ENCODE measurements at regions not wholly inside any gene's neighbourhood (a gene's known extent, or its start where the extent isn't known, plus 50 kb on each side); places are given as distances from the start of the nearest gene placed in this dataset.
"Not testable (repeated sequence)": the region's sequence is repeated elsewhere in the genome, so short reads cannot be mapped to it uniquely, and the experiment has no call there.

DNA sequence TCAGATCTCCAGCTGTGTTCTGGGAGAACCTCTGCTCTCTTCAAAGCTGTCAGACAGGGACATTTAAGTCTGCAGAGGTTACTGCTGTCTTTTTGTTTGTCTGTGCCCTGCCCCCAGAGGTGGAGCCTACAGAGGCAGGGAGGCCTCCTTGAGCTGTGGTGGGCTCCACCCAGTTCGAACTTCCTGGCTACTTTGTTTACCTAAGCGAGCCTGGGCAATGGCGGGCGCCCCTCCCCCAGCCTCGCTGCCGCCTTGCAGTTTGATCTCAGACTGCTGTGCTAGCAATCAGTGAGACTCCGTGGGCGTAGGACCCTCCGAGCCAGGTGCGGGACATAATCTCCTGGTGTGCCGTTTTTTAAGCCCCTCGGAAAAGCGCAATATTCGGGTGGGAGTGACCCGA is 171.2 kb downstream of the RBMX2 start:
- TF ChIP-seq, protein P1, sequence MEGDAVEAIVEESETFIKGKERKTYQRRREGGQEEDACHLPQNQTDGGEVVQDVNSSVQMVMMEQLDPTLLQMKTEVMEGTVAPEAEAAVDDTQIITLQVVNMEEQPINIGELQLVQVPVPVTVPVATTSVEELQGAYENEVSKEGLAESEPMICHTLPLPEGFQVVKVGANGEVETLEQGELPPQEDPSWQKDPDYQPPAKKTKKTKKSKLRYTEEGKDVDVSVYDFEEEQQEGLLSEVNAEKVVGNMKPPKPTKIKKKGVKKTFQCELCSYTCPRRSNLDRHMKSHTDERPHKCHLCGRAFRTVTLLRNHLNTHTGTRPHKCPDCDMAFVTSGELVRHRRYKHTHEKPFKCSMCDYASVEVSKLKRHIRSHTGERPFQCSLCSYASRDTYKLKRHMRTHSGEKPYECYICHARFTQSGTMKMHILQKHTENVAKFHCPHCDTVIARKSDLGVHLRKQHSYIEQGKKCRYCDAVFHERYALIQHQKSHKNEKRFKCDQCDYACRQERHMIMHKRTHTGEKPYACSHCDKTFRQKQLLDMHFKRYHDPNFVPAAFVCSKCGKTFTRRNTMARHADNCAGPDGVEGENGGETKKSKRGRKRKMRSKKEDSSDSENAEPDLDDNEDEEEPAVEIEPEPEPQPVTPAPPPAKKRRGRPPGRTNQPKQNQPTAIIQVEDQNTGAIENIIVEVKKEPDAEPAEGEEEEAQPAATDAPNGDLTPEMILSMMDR (IDR thresholded peaks at IDR 0.05; ENCODE audit: borderline replicate concordance, extremely low read depth, low read length, poor library complexity, severe bottlenecking), result not testable (repeated sequence)
- not testable (repeated sequence) for TF ChIP-seq EZH2 (IDR thresholded peaks at IDR 0.05; ENCODE audit: borderline replicate concordance, low read depth, low read length, severe bottlenecking)

Data from DND-41 (cell line).